Endothelial cell (in vitro differentiated cells): ENCODE measurements at regions not wholly inside any gene's neighbourhood (a gene's known extent, or its start where the extent isn't known, plus 50 kb on each side); places are given as distances from the start of the nearest gene placed in this dataset.

Experiments used
- DNase-seq: peaks from one replicate; pipeline ENCODE4 v3.0.0; 2021; ENCODE audit warnings: low spot score
- H3K27ac Mint-ChIP-seq: one replicate; pipeline ENCODE4 v1.8.0; 2021; ENCODE audit warnings: mixed read lengths, inconsistent platforms; ENCODE audit not compliant: unreplicated experiment
- H3K27me3 Mint-ChIP-seq: one replicate; pipeline ENCODE4 v1.8.0; 2021; ENCODE audit warnings: mild to moderate bottlenecking, moderate library complexity, mixed read lengths, inconsistent platforms; ENCODE audit not compliant: unreplicated experiment
- H3K36me3 Mint-ChIP-seq: one replicate; pipeline ENCODE4 v1.8.0; 2021; ENCODE audit warnings: mild to moderate bottlenecking, low read depth, mixed read lengths, inconsistent platforms; ENCODE audit not compliant: unreplicated experiment
- H3K4me1 Mint-ChIP-seq: one replicate; pipeline ENCODE4 v1.8.0; 2021; ENCODE audit warnings: mild to moderate bottlenecking, mixed read lengths, inconsistent platforms; ENCODE audit not compliant: unreplicated experiment
- H3K4me3 Mint-ChIP-seq: one replicate; pipeline ENCODE4 v1.8.0; 2021; ENCODE audit warnings: mild to moderate bottlenecking, mixed read lengths, inconsistent platforms; ENCODE audit not compliant: unreplicated experiment
- H3K9me3 Mint-ChIP-seq: one replicate; pipeline ENCODE4 v1.8.0; 2021; ENCODE audit warnings: mixed read lengths, inconsistent platforms; ENCODE audit not compliant: unreplicated experiment
- CTCF ChIP-seq: fragments of 200-600 bp; sonication (generic); IDR thresholded peaks from one replicate; pipeline ENCODE4 v1.5.0; 2021; ENCODE audit warnings: antibody characterized with exemption; ENCODE audit not compliant: unreplicated experiment

GRCh38 chr16:89040391-89040790 is 53.3 kb upstream of the ACSF3 start:
- TF ChIP-seq CTCF, result no peak
- H3K4me1 Mint-ChIP-seq, result no peaks in the 10 kb centered on the region
- H3K9me3 Mint-ChIP-seq, result no peaks in the 10 kb centered on the region
- H3K36me3 Mint-ChIP-seq, result no peaks in the 10 kb centered on the region
- no peak for DNase-seq
- no peak overlapping the region for H3K27ac Mint-ChIP-seq
- peaks cover 7% of the 10 kb centered on the region for H3K27me3 Mint-ChIP-seq
- no peak overlapping the region for H3K4me3 Mint-ChIP-seq

- Mint-ChIP-seq H3K4me1 (no peaks in the 10 kb centered on the region), H3K9me3 (no peaks in the 10 kb centered on the region), H3K27me3 (peaks cover 8% of the 10 kb centered on the region), H3K27ac (no peak overlapping the region), H3K4me3 (no peak overlapping the region), H3K36me3 (no peaks in the 10 kb centered on the region)
- TF ChIP-seq CTCF, result no peak
- DNase-seq, result no peak
These were observed 52.6 kb upstream of the ACSF3 start for GRCh38 chr16:89040861-89041570.

- Mint-ChIP-seq H3K9me3 (no peaks in the 10 kb centered on the region), H3K4me3 (no peak overlapping the region), H3K36me3 (no peaks in the 10 kb centered on the region), H3K4me1 (no peaks in the 10 kb centered on the region), H3K27me3 (peaks cover 9% of the 10 kb centered on the region), H3K27ac (no peak overlapping the region)
- no peak for DNase-seq
- no peak for TF ChIP-seq CTCF
These were observed 51.8 kb upstream of the ACSF3 start for GRCh38 chr16:89041571-89042481.

GRCh38 chr16:89042711-89043551 is 50.7 kb upstream of the ACSF3 start:
- no peak for TF ChIP-seq CTCF
- Mint-ChIP-seq H3K27ac (no peak overlapping the region), H3K9me3 (no peaks in the 10 kb centered on the region), H3K27me3 (peaks cover 9% of the 10 kb centered on the region), H3K4me3 (no peak overlapping the region), H3K4me1 (no peaks in the 10 kb centered on the region), H3K36me3 (no peaks in the 10 kb centered on the region)
- no peak for DNase-seq
